Amniotic epithelial cell (primary cell): ENCODE measurements at regions not wholly inside any gene's neighbourhood (a gene's known extent, or its start where the extent isn't known, plus 50 kb on each side); places are given as distances from the start of the nearest gene placed in this dataset.

Experiments
- DNase-seq: peaks from one replicate; pipeline ENCODE4 v3.0.0-alpha.2; 2010; ENCODE audit warnings: low read depth

DNA sequence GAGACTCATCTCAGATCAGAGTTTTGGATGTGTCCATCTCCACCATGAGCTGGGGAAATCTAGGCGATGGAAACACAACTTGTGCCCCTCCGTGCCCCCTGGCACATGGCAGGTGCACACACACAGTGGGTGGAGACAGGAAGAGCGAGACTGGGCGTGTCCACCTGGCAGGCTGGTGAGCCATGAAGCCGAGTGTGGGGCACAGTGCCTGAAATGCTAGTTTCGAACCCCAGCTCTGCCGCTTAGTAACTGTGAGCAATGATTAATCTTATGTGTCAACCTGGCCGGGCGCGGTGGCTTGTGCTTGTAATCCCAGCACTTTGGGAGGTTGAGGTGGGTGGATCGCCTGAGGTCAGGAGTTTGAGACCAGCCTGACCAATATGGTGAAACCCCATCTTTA lies 80.8 kb upstream of the RNU6ATAC start:
- no peak for DNase-seq

DNA sequence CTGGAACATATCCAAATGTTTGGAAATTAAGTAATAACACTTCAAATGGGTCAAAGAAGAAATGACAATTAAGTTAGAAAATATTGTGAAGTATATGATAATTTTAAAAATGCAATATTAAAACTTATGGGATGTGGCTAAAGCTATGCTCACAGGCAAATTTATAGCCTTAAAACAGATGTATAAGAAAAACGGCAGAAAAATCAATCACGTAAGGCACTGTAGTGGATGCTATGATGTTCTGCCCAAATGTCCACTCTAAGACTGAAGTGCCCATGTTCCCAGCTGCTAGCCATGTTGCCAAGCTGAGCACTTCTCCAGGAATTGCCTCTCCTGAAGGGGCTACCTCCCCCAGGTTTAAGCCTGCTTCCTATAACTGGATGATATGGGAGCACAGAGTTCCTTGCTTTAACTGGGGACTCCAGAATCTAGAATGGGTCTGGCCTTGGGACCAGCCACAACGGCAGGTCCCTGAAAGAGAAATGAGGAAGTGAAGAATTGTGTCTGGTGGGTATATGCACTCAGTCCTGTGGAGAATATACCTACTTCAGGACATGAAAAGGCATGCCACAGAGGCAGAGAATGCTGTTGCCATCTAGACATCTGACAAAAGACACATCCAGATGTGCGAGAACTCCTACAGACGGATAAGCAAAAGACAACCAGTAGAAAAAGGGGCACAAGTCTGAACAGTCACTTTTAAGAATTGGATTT lies 78.2 kb upstream of the RXRA start:
- DNase-seq: no peak

DNA sequence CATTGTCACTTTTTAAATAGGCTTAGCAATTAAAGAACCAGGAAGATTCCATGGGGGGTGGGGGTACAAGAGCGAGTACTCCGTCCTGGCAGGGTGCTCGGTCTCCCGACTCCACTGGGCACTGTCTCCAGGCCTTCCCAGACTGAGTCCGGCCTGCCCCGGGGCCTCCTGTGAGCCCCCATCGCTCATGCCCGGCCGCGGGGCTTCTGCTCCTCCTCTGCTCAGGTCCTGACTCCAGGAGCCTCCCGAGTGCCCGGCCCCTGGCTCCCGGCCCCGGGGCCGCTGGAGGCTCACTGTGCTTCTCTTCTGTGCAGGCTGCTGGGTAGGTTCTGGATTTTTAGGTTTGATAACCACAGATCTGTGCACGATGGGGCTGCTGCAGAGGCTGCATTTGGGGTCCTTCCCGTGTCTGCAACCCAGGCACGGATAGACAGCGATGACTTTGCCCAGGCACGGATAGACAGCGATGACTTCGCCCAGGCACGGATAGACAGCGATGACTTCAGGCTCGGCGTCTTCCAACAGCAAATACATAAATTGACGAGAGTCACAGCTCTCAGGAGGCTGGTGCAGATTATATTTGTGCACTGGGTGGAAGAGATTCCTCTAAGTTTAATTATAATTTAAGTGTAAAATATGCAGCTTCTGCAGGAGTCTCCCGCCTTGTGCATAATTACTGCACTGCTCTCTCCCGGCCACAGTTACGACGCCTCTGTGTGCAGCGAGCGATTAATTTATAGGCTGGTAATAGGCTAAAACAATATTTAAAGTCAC lies 74.8 kb upstream of the RXRA start:
- DNase-seq: no peak

DNA sequence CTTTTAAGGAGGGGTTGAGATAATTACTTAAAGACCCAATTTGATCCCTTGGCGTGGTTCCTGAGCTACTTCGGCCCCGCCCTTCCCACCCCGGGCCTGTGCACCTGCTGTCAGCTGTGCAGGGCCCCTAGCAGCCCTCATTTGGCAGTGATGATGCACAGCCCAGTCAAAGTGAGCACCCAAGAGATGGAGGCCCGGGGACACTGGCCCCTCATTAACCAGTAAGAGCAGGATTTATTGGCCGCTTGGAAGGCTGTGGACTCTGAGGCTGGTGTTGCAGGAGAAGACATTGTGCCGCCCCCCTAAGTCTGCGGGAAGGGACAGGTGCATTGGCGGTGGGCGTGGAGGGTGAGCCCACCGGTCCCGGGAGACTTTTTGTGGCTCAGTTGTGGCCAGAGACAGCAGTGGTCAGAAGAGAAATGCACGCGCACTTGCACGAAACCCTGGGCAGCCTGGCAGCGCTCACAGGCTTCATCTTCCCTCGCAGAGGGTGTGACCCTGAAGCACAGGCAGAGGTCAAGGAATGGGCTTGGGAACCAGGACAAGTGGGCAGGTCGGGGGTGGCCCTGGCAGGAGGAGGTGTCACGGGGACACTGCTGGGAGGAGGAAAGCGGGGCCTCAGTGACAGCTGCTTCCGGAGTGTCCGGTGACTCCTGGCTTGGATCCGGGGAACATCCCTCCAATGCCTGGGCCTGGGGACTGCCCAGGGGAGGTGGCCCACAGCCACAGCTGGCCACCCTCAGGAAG lies 74.0 kb upstream of the RXRA start:
- no peak for DNase-seq

DNA sequence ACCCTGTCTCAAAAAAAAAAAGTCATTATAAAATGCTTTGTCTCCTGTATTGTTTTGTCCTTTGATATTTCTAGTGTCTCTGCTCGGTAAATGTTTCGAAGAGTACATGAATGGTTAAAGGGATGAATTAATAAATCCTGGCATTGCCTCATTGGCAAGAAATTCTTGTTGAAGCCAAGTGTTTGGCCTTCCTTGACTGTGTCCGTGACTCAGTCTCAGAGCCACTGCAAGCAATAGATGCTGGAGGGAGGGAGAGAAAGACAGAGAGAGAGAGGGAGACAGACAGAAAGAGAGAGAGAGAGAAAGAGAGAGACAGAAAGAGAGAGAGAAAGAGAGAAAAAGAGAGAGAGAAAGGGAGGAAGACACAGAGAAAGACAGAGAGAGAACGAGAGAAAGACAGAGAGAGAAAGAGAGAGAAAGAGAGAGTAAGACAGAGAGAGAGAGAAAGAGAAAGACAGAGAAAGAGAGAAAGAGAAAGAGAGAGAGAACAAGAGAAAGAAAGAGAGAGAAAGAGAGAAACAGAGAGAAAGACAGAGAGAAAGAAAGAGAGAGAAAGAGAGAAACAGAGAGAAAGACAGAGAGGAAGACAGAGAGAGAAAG lies 72.5 kb upstream of the RXRA start:
- DNase-seq: peak; percentile 28

DNA sequence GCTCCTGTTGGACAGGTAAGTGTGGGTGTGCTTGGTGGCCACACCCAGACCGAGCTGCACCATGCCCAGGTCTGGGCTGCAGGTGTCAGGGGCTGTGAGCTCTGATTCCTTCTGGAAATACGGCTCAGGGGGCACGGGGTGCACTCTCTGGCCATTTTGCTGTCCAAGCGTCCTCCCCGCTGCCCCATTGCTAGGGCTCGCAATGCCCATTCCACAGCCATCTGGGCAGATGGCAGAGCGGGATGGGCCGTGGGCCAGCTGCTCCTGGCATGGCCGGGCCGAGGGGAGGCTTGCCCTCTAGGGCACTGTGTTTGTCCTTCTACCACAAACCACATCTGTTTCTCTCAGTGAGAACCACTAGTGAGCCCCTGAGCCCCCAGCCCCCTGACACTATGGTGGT lies 67.9 kb upstream of the RXRA start:
- no peak for DNase-seq

DNA sequence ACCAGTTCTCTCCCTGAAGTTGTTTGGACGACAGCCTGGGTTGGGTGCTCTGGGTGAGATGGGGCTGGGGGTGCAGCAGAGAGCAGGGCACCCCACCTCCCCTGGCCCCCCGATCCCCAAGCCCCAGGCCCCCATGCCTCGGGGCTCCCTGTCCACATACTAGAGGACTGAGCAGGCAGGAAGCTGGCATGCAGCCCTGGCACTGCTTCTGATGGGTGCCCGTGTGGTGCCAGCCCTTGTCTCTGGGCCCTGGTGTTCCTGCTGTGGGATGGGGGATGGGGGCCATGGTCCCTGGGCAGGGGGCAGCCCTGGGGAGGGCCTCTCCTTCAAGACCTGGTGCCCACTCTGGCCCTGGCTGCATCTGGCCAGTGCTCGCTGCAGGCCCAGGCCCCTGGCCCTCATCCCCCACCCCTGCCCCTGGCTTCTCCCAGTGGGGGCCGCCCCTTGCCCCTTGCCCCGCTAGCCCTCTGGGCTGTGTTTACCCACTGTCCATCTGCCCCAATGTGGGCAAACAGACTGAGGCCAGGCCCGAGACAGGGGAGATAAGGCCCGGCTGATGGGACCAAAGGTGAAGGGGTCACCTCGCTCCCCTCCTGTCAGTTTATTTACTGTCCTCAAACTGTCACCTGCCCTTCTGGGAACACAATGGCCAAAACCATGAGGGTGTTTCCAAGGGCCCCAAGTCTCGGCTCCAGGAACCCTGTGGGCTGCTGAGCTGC lies 67.3 kb upstream of the RXRA start:
- DNase-seq: no peak

DNA sequence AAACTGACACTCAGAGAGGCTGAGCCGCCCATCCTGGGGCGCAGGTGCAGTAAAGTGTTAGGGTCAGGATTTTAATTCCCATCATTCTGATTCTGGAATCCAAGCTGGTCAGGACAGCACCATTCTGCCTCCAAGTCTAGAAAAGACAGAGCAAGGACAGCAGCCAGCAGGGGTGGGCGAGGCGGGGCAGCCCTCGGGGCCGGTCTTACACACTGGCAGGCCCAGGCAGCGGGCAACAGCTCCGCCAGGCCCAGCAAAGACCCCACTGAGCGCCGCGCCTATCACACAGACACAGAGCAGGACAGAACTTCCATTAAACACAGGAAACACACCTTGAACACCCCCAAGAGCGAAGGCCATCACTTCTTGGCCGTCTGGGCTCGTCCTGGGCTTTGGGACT lies 66.5 kb upstream of the RXRA start:
- DNase-seq: no peak

DNA sequence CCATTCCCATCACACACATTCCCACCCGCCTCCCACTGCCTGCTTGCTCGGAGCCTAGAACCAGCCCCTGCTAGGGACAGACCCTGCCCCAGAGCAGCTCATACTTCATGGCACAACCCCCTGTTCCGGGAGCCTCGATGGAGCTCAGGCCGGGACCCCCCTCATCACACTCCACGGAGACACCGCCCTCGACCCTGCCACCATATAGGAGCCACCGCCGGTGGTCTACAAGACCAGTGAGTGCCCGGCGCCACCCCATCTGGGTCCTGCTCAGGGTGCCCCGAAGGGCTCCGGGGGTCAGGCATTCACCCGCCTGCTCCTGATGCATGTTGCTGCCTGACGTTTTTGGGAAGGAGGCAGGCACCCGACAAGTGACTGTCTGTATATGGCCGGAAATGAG lies 65.5 kb upstream of the RXRA start:
- no peak for DNase-seq

DNA sequence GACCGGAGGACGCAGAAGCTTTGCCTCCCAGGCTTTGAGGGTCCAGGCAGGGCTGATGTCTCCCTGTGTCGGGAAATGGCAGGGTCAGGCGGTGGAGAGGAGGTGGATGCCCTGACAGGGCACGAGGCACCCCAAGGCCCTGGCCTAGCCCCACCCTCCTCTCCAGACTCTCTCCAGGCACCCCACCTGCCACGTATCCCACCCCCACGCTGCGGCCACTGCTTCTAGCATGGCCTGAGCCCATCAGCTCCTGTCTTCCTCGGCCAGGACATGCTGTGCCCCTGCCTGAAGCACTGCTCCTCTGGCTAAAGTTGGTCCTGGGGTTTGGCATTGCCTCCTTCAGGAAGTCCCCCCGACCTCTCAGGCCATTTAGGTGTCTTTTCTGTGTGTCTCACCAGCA lies 64.2 kb upstream of the RXRA start:
- DNase-seq: no peak

DNA sequence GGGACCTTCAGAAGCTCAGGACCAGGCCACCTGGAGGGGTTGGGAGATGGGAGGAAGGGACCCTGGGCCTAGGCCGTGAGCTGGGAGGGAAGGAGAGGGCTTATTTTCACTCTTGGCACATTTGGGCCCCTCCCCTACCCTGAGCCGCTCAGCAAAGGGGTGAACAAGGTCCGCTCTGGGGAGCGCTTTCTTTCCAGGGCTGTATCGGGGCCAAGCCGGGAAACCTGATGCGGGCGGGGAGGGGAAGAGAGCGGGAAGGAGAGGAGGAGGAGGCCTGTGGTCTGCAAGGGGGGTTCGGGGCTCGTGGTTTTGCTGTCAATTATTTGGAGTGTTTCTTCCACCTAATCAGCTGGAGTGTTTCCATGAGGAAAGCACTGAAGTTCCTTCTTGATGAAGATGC lies 62.7 kb upstream of the RXRA start:
- no peak for DNase-seq

DNA sequence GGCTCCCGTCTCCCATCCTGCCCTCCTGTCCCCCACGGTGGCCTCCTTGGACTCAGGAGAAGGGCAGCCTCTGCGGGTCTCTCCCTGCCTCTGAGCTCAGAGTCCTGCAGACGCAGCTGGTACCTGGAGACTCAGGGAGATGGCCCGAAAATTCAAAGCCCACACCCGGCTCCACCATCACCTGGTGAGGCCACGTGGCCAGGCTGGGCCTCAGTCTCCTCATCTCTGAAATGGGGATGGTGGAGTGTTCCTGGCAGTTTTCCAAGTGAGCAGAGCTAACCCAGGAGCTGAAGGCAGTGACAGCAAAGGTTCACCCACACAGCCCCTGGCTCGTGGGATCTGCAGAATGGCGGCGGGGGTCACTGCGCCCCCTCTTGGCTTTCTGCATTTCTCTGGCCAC lies 62.1 kb upstream of the RXRA start:
- DNase-seq: no peak

DNA sequence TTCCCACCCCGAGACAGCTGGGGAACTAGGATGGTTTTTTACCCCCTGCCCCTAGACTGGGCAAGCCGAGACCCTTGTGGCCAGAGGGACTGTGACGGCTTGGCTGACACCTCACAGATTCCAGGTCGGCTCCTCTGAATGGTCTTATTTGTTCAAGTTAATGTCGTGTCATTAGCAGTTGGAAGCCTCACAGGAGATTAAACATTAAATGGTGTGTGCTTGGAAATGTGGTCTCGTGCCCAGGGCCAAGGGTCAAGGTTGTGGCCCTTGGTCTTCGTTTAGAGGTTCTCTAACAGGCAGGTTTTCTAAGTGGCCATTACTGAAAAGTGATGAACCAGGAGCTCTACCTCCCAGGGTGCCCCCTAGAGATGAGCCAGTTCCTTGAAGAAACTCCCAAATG lies 61.2 kb upstream of the RXRA start:
- DNase-seq: no peak

DNA sequence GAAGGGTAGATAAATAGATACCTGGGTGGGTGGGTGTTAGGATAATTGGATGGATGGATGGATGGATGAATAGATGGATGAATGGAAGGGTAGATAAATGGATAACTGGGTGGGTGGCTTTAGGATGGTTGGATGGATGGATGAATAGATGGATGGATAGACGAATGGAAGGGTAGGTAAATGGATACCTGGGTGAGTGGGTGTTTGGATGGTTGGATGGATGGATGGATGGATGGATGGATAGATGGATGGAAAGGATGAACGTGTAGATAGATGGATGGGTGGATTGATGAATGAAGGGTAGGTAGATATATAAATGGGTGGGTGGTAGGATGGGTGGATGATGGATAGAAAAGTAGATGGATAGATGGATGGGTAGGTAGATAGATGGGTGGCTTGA lies 59.8 kb upstream of the RXRA start:
- no peak for DNase-seq

DNA sequence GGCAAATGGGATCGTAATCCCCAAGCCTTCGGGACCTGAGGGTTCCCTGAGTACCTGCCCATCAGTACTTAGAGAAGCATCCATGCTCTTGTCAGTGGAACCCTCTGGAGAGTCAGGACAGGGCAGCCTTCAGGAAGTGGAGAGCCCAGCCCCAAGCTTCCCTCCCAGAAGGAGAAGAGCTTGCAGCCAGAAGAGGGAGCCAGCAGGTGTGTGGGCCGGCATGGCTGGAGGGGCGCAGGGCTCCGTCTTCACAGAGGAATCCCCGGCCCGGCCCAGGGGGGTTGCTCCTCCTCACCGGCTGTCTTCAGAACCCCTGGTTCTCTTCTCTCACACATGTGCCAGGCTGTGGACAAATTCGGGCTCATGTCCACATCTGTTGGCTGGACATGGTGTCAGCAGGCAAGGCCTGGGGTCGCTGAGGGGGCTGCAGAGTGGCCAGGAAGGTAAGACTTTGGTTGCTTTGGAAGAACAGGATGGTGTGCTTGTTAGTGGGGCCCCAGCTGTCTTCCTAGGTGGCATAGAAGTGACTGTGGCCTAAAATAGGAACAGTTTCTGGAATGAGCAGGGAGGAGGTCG lies 58.9 kb upstream of the RXRA start:
- DNase-seq: no peak

DNA sequence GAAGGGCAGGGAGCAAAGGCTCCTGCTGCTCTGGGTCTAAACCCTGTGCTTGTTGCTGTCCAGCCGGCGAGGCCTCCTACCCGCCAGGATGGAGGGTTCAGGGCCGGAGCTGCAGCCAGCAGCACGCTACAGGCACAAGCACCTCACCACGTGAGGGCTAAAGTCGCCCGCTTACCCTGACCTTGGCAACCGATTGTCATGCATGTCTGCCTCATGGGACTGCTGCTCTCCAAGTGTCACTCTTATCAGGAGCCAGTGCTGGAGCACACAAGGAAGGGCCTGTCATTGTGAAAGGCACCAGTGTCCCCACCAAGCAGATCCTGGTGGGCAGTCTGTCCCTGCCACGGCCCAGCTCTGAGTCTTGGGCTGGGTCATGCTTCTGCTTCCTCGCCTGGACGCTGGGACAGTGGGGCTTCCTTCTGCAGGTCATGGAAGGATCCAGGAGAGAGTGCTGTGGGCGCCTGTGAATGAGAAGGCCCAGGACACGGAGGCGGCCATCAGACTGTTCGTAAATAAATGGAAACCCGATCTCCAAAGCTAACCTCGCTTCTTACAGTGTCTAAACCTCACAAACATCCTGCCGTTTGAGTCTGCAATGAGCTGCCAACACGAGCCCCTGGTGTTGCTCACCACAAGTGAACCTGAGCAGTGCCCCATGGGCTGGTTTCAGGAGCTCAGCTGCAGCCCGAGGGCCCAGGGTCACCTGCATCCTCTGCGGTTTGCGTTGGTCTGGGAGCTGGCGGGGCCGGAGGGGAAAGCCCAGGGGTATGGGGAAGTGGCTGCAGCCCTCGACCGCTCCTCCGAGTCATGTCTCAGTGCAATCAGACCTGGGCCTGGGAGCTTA lies 58.2 kb upstream of the RXRA start:
- no peak for DNase-seq

DNA sequence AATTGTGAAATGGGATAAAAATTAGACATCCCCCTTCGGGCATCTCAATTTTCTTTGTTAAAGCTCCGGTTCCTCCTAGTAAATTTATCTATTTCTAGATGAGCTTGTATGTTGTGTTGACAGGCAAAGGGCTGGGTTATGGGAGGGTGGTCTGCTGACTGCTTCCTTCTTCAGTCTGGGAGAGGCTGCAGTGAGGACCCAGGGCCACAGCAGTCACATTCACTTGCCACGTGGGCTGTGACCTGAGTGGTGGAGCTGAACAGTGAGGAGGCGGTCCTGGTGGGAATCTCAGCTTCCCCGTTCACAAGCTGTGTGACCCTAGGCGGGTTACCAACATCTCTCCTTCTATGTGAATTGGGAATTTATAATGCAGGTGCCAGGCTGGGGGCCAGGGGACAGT lies 57.5 kb upstream of the RXRA start:
- no peak for DNase-seq

DNA sequence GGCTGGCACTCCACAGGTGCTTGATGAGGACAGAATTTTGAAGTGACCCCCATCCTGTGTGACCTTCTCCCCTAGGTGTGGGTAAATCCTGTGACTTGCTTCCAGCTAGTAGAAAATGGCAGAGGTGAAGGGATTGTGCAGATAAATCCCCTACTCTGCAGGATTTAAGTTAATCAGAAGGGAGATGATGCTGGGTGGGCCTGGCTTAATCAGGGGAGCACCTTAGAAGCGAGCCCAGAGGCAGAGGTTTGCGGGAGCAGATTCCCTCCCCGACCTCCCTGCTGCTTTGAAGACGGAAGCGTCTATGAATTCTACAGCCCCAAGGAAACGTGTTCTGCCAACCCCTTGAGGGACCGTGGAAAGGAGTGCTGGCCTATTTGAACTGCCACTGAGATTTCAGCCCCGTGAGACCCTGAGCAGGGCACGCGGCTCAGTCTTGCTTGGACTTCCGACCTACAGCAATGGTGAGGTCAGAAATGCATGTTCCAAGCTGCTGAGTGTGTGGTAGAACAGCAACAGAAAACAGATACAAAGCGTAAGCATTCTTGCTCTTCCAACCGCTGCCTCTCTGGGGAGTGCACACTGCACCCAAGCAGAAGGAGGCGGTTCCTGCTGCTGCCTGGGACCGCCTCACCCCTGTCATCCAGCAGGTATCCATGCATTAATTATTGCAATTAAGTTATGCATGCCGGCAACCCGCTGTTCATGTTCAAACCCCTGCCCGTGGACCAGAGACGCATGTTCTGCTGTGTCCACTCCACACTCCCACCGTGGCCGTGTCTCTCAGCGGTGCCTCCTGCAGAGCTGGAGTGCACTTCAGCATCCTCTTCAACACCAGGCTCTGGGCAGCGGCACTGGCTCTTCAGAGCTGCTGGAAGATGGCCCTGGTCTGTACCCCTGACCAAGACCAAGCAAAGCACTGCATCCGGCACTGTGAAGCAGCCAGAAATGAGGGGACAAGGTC lies 54.6 kb upstream of the RXRA start:
- no peak for DNase-seq

DNA sequence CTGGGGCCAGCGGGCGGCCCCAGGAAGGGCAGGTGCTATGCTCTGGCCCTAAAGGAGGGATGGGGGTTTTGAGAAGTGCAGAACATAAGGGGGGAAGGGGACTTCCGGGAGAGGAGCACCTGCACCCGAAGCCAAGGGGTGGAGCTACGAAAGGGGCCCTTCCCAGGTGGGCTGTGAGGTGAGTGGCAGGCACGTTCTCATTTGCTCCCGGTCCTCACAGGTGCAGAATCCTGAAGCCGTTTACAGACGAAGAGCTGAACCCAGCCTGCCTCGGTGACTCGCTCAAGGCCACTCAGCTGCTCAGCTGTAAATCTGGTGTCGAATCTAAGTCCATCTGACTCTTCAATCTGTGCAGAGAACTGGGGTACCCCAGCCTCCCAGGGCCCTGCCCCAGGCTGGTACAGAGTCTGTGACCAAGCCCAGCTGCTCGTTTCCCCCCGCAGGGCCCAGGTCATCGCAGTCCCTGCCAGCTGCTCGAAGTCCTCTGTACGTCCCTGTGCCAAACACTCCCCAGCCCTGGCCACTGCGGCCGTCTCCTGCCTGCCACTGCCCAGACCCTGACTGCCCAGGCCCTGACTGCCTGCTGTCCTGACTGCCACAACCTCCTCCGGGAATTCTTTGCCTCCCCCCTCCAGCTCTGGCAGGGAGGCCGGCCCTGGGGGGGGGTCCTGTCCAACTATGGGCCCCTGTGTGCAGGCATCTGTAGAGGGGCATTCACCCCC lies 53.8 kb upstream of the RXRA start:
- DNase-seq: no peak
